GM12875 (cell line): ENCODE measurements at regions not wholly inside any gene's neighbourhood (a gene's known extent, or its start where the extent isn't known, plus 50 kb on each side); places are given as distances from the start of the nearest gene placed in this dataset.

Source experiments
- H3K4me3 ChIP-seq: one replicate; pipeline ENCODE4 v1.5.1; 2011; ENCODE audit warnings: low read depth, low read length, control low read depth
- CTCF ChIP-seq: IDR thresholded peaks from 2 replicates; pipeline ENCODE4 v1.5.1; 2011; ENCODE audit warnings: low read depth, mild to moderate bottlenecking, control low read depth, inconsistent platforms, low read length, moderate library complexity, borderline replicate concordance; ENCODE audit not compliant: insufficient read depth

- H3K4me3 ChIP-seq = no peak overlapping the region
These were observed 171.7 kb downstream of the TLR4 start for GRCh38 chr9:117875886-117876285.

GRCh38 chr9:117882171-117882570 lies 178.0 kb downstream of the TLR4 start:
- no peak for TF ChIP-seq CTCF
- H3K4me3 ChIP-seq = no peak overlapping the region

More at GRCh38 chr9:117875886-117876285, 171.7 kb downstream of the TLR4 start:
- no peak for TF ChIP-seq CTCF

GRCh38 chr9:117886616-117887015 lies 182.4 kb downstream of the TLR4 start:
- no peak for TF ChIP-seq CTCF
- H3K4me3 ChIP-seq = no peak overlapping the region

DNA sequence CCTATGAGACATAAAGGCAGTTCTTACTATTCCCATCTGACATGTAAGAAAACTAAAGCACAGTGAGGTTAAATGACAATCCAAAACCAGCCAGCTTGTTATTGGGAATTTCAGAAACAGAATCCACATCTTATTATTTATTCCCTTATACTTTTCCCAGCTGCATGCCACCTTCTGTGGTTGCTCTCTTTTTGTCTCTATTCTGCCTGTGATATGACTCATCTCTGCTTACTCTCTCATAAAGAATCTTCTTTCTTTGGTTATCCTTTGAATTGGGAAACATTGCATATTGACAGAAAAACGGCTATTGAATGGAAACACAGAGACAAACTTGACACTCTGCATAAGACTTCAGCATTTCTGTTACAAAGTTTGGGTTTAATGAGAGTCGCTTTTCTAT lies 183.2 kb downstream of the TLR4 start:
- no peak overlapping the region for H3K4me3 ChIP-seq
- TF ChIP-seq CTCF = no peak

DNA sequence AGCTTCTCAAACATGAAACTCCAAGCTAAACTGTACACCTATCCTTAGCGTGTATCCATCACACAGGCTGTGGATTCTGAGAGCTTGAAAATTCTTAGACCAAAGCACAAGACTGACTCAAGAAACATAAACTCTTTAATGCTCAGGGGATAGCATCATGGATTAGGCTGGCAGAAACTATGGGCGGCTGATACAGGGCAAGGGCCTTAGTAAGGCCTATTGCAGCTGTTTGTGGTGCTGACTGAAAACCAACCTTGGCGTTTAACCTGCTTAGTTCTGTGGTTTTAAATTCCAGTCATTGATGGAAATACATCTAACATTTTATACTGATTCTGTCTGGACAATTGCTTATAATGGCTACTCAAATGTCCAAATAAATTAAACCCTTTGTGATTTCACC lies 183.7 kb downstream of the TLR4 start:
- H3K4me3 ChIP-seq = no peak overlapping the region
- TF ChIP-seq CTCF = no peak

- no peak overlapping the region for H3K4me3 ChIP-seq
- no peak for TF ChIP-seq CTCF
These were observed 199.2 kb downstream of the TLR4 start for GRCh38 chr9:117903453-117903852.

DNA sequence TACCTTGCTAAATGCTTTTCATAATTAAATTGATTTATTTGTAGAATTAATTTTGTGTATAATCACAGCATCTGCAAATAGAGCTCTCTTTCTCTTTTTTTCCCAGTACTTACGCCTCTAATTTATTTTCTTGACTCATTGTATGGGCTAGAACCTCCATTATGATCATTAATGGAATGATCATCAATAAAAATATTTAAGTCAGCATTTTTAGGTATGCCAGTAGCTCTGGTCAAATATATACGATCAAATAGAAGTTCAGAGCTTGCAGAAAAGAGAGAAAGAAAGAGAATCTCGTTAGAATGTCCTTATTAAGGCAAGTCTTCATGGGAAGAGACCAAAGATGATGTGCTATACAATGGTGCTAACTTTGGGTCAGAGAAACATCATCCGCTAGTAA lies 202.6 kb downstream of the TLR4 start:
- TF ChIP-seq CTCF = no peak
- no peak overlapping the region for H3K4me3 ChIP-seq
